HL-60/S4 treated with retinoic acid at 250 ng/mL for 4 days and 3 days (cell line): ENCODE measurements at regions not wholly inside any gene's neighbourhood (a gene's known extent, or its start where the extent isn't known, plus 50 kb on each side); places are given as distances from the start of the nearest gene placed in this dataset.
"Not testable (repeated sequence)": the region's sequence is repeated elsewhere in the genome, so short reads cannot be mapped to it uniquely, and the experiment has no call there.

ENCODE experiments used
- in situ Hi-C: fragments of 300-500 bp; cut with MboI; formaldehyde crosslinking; loops from 2 replicates; pipeline ENCODE4 v1.7.0; 2022; ENCODE audit warnings: low sequenced_read_pairs

DNA sequence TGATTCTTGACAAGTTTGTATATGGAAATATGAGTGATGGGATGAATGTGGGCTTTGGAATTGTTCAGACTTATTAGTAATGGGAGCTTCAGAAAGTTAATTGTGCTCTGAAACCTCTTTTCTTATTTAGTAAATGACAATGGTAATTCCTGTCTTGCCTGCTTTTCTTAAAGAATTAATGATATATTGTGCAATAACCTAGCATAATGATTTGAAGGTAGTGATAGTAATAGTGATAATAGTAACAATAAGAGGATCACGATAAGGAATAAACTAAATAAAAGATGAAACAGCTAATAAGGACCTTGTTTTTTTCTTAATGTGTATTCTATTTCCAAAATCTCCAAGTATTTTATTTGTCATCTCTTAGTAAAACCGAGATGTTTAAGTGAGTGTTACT lies 245.0 kb upstream of the CPHXL start:
- in situ Hi-C loops = no loop called here

DNA sequence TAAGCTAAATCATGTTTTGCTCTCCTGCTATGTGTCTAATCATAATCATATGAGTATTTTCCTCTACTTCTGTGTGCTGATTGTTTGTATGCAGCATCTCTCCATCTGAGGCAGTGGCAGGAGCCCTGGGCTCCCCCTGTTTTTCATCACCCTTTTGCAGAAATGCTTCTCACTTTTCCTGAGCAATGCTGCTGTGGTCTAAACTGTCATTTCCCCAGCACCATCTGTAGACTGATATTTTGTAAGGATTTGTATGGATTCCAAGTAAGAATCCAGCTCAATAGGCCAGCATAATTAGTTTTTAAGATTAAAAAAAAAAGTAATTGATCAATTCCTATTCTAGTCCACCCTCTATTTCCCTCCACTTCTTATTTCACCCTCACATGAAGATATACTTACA lies 257.0 kb upstream of the CPHXL start:
- in situ Hi-C loops = no loop called here

DNA sequence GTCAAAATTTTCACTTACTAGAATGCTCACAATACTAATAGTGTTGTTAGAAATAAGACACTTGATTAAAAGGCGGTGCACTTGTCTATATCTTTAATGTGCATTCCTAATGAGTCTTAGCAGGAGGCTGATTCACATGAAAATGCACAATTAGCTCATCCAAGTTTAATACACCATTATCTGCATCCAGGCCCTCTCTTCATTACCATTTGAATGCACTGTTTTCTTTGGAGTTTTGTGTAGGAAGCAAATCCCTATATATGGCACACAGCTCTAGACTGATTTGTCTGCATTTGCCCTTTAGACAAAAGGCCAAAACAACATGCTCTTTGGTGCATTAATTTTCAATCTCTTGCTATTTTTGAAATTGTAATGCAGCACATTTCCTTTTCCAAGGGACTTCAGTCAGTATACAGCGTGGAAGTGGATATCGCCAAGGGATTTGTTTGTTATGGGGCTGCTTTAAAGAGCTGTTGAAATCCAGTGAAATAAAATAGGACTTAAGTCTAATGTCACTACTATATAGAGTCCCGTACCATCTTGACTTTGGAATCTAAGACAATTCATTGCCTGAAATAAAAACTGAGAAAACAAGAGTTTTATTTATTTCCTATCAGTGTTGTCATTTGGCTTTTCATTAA lies 257.6 kb upstream of the CPHXL start:
- in situ Hi-C loops = no loop called here

DNA sequence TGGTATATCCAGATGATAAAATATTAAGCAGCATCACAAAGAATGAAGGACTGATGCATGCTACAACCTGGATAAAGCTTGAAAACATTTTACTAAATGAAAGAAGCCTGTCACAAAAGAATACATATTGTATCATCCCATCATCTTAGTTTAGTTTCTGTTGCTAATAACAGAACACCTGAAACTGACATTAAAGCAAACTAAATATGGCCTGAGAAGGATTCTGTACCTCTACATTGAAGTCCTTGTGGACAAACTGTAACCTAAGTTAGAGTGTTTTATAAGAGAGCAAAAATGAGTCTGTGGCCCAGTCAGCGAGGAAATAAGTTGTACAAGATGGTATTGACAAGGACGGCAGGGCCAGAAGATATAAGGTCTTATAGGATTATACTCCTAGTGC lies 261.0 kb upstream of the CPHXL start:
- in situ Hi-C loops = no loop called here

DNA sequence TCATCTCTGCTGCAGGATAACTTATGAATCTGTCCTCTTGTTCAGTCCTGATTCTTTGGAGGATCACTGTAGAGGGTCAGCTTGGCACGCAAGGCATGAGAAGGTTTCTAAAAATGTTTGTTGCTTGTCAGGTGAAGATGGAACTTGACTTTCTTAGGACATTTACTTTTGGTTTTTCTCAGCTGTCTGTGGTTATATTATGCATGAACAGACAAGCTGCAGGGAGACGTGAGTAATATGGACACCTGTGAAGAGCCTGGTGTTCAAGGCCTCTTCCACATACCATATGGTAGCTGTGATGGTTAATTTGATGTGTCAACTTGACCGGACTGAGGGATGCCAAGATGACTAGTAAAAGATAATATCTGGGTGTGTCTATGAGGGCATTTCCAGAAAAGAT lies 270.2 kb upstream of the CPHXL start:
- in situ Hi-C loops = no loop called here

DNA sequence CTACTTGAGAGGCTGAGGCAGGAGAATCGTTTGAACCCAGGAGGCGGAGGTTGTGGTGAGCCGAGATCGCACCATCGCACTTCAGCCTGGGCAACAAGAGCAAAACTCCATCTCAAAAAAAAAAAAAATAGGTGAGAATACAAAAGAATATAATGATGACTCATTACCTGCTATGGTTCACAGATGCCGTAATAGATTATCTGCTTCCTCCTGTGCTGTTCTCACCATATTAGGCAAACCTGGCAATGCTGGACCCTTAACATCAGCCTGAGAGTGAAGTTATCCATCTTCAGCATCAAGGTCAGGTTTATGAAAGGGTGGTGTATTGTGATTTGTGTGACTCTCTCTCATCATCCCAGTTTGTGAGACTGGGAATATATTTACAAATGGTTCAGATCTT lies 271.3 kb upstream of the CPHXL start:
- in situ Hi-C loops = no loop called here

DNA sequence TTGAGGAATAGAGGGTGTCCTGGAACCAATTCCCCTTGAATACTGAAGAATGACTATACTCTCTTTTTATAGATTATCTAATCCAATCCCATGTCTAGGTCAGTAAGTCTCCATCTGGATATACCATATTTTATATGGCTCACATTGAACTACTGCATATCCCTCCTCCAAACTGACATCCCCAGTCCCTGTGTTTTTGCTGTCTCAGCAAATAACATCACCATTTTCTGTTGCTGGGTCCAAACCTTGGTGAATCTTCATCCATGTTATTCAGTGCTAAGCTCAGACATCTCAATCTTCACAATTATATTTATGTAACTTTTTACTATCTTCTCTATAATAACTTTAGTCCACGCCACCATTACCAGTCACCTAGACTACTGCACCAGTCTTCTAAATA lies 269.6 kb upstream of the CNTNAP4 start:
- in situ Hi-C loops = no loop called here

DNA sequence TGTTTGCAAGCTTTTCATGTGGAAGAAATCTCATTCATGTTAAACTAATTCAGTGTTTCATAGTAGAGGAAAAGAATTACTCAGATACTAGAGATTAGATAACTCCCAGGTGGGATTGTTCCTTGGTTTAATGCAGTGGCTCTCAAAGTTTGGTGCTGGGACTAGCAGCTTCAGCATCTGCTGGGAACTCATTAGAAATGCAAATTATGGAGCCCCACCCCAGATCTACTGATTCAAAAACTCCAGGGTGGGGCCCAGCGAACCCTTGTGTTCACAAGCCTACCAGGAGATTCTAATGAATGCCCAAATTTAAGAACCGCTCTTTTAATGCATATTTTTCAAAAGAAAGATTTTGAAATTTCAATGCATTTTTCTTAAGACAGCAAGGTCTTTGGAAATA lies 253.4 kb upstream of the CNTNAP4 start:
- in situ Hi-C loops = no loop called here

DNA sequence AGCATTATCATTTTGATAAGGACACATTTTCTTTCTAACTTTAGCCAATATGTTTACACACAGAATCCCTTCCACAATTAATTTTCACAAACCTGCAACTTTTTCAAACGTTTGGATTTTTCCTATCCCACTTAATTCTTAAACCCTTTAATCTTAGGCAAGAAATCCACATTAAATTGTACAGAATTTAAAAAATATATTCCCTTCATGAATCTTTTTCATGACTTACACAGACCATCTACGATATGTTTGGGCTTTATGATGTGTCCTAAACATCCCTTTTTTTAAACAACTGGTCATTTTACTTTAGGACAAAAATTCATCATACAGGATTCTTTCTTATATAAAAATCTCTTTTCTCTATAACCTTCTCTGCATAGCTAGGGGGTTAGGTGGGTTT lies 241.5 kb upstream of the CNTNAP4 start:
- in situ Hi-C loops = no loop called here

DNA sequence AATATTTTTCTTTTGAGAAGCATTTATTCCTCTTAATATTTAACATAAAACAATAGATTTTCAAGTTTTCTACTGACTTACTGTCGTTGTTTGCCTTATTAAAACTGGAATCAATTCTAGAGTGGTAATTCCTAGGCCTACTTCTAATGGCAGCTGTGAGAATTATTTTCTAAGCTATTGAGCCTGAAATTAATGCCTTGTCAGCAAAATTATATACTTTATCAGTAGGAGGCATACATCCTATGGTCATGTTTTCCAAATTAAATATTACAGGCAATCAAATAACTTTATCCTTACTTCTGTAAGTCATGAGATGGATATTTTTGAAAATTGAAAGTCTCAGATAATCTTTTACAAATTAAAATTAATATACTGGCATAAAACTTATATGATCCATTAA lies 239.1 kb upstream of the CNTNAP4 start:
- in situ Hi-C loops = no loop called here

DNA sequence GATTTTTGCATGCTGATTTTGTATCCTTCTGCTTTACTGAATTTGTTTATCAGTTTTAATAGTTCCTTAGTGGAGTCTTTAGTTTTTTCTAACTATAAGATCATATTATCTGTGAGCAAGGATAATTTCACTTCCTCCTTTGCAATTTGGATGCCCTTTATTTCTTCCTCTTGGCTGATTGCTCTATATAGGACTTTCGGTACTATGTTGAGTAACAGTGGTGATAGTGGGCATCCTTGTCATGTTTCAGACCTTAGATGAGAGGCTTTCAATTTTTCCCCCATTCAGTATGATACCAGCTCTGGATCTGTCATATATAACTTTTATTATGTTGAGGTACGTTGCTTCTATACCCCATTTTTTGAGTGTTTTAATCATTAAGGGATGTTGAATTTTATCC lies 224.5 kb upstream of the CNTNAP4 start:
- in situ Hi-C loops = no loop called here

DNA sequence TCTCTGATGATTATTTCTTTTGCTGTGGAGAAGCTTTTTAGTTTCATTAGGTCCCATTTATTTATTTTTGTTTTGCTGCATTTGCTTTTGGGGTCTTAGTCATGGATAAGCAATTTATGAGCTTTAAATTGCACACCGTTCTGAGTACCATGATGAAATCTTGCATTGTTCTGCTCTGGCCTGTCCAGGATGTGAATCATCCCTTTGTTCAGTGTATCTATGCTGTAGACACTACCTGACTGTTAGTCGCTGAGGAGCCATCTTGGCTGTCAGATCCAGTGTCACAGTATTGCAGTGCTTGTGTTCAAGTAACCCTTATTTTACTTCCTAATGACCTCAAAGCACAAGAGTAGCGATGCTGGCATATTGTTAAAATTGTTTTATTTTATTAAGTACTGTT lies 218.0 kb upstream of the CNTNAP4 start:
- in situ Hi-C loops = no loop called here

DNA sequence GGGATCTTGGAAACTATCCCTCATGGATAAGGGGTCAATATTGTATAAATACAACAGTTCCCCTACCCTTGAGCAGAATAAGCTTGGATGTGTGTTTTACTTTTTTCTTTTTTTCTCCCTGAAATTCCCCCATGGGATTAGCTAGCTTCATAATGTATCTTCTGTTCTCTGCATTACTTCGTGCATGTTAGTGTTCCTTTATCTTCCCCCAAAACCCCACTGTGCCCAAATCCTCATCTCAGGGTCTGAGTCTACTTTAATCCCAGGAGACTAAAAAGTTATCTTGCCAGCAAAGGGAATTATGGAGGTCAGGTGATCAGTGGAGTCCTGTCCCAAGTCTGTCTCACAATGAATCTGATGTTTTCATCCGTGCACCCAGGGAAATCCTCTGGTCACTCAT lies 217.5 kb upstream of the CNTNAP4 start:
- in situ Hi-C loops = no loop called here

DNA sequence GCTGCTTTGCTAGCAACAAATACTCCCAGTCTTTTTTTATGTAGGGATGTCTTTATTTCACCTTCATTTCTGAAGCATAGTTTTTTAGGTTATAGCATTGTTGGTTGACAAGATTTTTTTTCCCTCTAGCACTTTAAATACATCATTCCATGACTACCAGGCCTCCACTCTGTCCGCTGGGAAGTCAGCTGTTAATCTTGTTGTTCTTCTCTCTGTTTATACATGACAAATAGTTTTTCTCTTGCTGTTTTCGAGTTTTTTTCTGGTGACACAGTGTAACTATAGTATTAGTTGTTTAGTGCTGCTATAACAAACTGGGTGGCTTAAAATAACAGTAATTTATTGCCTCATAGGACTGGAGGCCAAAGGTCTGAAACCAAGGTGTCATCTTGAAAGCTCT lies 205.5 kb upstream of the CNTNAP4 start:
- in situ Hi-C loops = no loop called here

DNA sequence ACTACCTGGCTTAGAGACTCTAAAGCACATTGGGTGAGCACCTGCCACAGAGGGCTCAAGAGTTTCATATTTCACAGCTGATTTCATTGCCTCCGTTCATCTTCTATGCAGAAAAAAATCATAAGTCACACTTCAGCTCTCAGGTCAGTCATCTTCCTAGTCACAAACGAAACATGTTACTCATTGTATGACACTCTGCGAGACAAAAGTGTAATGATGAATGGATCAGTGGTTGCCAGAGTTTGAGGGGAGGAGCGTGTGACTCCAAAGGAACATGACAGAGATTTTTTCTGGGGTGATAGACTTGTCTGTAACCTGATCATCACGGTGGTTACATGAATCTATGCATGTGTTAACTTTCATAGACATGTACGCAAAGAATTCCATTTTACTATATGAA lies 195.2 kb upstream of the CNTNAP4 start:
- in situ Hi-C loops = no loop called here

DNA sequence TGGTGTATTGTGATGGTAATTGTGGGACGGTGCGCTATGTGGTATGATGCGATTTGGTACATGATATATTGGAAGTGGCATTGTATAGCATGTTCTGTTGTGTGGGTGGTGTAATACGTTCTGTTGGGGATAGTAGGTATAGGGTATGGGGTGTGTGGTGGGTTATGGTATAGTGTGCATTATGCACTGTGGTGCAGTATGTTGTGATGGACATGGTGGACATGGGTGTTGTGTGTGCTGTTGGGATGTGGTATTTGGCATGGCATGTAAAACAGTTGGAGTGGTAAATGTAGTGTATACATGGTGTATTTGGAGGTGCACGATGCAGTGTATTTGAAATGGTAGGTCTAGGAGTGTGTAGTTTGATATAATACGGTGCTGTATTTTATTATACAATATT lies 170.6 kb upstream of the CNTNAP4 start:
- in situ Hi-C loops = no loop called here

DNA sequence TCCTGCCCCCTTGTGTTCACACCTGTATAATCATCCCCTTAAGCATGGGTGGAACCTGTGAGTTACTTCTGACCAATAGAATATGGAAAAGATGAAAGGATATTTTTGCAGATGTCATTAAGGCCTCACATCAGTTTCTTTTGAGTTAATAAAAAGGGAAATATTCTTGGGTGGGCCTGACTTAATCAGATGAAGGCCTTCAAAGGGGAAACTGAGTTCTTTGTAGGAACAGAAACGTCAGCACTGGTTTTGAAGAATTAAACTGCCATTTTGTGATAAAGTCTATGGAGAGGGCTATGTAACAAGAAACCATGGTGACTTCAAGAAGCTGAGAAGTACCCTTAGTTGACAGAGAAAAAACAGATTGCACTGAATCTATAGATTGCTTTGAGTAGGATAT lies 168.7 kb upstream of the CNTNAP4 start:
- in situ Hi-C loops = no loop called here

DNA sequence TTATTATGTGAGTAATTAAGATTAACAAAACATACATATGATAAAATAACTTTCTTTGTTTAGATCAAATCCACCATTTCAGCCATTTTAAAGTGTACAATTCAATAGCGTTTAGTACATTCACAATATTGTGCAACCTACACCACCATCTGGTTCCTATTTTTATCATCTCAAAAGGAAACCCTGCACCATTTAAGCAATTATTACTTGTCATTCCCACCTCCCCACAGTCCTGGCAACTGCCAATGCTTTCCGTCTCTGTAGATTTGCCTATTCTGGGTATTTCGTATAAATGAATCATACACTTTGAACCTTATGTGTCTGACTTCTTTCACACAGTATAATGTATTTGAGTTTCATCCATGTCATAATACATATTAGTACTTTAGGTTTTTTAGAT lies 162.5 kb upstream of the CNTNAP4 start:
- in situ Hi-C loops = no loop called here

DNA sequence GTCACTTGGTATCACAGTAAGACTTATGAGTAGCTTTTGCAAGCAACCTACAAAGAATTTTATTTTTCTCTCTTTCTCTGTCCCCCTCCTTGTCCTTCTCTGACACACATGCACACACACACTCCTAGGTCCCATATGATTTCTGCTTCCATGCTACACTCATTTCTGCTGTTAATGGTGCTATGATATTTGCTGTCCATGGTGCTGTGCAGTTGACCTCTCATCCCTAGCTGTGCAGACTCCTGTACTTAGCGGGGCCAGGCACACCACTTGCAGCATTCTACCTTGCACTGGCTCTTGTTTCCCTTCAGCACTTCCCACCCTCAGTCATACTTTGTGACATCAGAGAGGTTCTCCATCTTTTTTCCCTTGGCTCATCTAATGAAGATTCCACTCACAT lies 158.9 kb upstream of the CNTNAP4 start:
- in situ Hi-C loops = no loop called here

DNA sequence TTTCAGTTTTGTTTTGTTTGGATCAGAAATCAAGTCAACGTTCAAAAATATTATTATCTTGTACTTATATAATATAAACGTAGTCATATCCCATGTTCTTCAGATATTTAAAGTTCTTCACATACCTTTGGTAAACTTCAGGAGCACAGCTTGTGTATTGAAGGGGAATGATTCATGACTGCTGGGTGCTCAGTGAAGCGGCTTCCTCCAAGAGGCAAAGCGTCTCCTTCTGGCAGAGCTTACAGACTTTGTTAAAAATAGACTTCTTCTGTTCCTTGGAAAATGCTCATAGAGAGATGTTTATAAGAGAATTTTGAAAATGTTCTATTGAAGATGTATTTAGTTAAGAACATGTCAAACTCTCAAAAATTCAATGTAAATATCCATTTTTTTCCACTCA lies 155.6 kb upstream of the CNTNAP4 start:
- in situ Hi-C loops = no loop called here

DNA sequence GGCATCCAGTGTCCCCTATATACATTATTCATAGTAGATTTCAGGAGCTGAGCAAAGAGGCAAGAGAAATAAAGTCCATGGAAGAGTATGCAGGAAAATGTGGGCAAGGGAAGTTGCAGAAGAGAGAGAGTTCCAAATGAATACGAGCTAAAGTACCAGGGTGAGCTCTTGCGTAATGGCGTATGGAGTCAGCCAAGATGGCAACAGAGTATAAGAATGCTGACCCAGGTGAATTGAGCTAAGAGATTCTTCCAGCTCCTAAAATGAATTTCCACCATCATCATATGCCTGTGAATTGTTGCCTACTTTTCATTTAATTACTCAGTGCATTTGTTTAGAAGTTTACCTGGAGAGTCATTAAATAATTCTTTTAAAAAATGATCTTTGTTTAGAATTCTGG lies 153.2 kb upstream of the CNTNAP4 start:
- in situ Hi-C loops = no loop called here

DNA sequence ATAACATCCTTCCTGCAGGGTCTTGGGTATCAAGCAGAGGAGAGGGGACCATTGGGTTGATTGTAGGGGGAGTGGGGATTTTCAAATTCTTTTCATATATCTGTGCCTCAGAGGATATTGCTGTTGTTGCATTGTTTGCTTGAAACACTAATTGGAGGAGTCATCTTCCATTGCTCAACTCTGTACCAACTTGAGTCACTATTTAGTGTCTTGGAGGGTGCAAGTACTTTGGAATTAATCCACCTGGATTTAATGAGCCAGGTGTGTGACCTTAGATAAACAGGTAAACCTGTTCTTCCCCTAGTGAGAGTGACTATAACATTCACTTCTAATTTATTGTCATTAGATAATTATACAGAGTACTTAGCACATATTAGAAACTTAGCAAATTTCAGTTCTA lies 151.3 kb upstream of the CNTNAP4 start:
- in situ Hi-C loops = no loop called here

DNA sequence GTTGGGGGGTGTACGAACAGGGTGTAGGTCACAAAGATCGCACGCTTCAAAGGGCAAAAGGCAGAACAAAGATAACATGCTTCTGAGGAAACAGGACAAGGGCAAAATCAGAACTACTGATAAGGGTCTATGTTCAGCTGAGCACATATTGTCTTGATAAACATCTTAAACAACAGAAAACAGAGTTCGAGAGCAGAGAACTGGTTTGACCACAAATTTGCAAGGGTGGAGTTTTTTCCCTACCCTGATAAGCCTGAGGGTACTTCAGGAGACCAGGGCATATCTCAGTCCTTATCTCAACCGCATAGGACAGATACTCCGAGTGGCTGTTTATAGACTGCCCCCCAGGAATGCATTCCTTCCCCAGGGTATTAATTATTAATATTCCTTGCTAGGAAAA lies 139.1 kb upstream of the CNTNAP4 start:
- in situ Hi-C loops = not testable (repeated sequence)

DNA sequence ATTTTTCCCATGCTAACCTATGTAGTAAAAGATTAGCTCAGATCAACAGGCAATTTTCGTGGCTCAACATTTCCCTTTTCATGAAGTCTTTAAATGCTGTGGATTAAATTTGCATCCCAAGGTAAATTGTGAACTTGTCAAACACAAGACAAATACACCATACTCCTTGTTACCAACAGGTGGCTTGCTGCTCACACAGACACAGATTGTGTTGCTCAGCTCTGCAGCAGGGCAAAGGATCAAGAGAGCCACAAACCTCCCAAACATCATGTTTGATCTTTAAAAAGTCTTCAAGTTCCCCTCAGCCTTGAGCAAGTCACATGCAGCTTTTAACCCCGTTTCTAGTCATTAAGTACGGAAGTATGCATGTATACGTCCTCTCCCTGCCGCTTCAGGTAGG lies 119.6 kb upstream of the CNTNAP4 start:
- in situ Hi-C loops = no loop called here
